ENCODE measurements at regions not wholly inside any gene's neighbourhood (a gene's known extent, or its start where the extent isn't known, plus 50 kb on each side); places are given as distances from the start of the nearest gene placed in this dataset.

DNA sequence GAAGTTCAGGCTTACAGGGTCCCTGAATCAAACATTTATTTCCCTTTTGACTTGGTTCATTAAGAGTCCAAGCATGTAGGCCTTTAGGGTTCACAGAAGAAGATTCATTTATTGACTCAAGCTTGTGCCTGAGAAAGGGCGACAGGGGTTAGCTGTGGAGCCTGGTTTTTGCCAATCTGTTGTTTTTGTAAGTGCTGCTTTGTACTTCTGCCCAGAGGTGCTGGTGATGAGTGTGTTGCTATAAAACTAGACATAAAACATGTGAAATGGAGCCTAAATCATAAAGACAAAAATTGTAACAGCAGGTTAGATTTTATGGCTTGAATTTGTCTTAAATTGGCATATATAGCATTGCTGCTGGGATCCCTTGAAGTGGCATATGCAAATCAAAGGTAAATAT is 308.3 kb upstream of the UBE2E2 start (continued):
- TF ChIP-seq, protein P1, sequence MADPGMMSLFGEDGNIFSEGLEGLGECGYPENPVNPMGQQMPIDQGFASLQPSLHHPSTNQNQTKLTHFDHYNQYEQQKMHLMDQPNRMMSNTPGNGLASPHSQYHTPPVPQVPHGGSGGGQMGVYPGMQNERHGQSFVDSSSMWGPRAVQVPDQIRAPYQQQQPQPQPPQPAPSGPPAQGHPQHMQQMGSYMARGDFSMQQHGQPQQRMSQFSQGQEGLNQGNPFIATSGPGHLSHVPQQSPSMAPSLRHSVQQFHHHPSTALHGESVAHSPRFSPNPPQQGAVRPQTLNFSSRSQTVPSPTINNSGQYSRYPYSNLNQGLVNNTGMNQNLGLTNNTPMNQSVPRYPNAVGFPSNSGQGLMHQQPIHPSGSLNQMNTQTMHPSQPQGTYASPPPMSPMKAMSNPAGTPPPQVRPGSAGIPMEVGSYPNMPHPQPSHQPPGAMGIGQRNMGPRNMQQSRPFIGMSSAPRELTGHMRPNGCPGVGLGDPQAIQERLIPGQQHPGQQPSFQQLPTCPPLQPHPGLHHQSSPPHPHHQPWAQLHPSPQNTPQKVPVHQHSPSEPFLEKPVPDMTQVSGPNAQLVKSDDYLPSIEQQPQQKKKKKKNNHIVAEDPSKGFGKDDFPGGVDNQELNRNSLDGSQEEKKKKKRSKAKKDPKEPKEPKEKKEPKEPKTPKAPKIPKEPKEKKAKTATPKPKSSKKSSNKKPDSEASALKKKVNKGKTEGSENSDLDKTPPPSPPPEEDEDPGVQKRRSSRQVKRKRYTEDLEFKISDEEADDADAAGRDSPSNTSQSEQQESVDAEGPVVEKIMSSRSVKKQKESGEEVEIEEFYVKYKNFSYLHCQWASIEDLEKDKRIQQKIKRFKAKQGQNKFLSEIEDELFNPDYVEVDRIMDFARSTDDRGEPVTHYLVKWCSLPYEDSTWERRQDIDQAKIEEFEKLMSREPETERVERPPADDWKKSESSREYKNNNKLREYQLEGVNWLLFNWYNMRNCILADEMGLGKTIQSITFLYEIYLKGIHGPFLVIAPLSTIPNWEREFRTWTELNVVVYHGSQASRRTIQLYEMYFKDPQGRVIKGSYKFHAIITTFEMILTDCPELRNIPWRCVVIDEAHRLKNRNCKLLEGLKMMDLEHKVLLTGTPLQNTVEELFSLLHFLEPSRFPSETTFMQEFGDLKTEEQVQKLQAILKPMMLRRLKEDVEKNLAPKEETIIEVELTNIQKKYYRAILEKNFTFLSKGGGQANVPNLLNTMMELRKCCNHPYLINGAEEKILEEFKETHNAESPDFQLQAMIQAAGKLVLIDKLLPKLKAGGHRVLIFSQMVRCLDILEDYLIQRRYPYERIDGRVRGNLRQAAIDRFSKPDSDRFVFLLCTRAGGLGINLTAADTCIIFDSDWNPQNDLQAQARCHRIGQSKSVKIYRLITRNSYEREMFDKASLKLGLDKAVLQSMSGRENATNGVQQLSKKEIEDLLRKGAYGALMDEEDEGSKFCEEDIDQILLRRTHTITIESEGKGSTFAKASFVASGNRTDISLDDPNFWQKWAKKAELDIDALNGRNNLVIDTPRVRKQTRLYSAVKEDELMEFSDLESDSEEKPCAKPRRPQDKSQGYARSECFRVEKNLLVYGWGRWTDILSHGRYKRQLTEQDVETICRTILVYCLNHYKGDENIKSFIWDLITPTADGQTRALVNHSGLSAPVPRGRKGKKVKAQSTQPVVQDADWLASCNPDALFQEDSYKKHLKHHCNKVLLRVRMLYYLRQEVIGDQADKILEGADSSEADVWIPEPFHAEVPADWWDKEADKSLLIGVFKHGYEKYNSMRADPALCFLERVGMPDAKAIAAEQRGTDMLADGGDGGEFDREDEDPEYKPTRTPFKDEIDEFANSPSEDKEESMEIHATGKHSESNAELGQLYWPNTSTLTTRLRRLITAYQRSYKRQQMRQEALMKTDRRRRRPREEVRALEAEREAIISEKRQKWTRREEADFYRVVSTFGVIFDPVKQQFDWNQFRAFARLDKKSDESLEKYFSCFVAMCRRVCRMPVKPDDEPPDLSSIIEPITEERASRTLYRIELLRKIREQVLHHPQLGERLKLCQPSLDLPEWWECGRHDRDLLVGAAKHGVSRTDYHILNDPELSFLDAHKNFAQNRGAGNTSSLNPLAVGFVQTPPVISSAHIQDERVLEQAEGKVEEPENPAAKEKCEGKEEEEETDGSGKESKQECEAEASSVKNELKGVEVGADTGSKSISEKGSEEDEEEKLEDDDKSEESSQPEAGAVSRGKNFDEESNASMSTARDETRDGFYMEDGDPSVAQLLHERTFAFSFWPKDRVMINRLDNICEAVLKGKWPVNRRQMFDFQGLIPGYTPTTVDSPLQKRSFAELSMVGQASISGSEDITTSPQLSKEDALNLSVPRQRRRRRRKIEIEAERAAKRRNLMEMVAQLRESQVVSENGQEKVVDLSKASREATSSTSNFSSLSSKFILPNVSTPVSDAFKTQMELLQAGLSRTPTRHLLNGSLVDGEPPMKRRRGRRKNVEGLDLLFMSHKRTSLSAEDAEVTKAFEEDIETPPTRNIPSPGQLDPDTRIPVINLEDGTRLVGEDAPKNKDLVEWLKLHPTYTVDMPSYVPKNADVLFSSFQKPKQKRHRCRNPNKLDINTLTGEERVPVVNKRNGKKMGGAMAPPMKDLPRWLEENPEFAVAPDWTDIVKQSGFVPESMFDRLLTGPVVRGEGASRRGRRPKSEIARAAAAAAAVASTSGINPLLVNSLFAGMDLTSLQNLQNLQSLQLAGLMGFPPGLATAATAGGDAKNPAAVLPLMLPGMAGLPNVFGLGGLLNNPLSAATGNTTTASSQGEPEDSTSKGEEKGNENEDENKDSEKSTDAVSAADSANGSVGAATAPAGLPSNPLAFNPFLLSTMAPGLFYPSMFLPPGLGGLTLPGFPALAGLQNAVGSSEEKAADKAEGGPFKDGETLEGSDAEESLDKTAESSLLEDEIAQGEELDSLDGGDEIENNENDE (IDR thresholded peaks at IDR 0.05; ENCODE audit: insufficient replicate concordance, low read length) = no peak
- TF ChIP-seq SUZ12 (IDR thresholded peaks at IDR 0.05; ENCODE audit: low read length) = no peak
- no peak for TF ChIP-seq POLR2AphosphoS5 (IDR thresholded peaks at IDR 0.05; ENCODE audit: low read depth, low read length)
- no peak for TF ChIP-seq MAFK (IDR thresholded peaks at IDR 0.05; ENCODE audit: low read depth, low read length)
- no peak for TF ChIP-seq JUN (IDR thresholded peaks at IDR 0.05; ENCODE audit: low read depth, low read length)
- TF ChIP-seq SRF (IDR thresholded peaks at IDR 0.05; ENCODE audit: low read depth, low read length) = no peak
- TF ChIP-seq, protein P2, sequence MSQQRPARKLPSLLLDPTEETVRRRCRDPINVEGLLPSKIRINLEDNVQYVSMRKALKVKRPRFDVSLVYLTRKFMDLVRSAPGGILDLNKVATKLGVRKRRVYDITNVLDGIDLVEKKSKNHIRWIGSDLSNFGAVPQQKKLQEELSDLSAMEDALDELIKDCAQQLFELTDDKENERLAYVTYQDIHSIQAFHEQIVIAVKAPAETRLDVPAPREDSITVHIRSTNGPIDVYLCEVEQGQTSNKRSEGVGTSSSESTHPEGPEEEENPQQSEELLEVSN (IDR thresholded peaks at IDR 0.05) = no peak

Measured in H1 (cell line).